ENCODE measurements at regions not wholly inside any gene's neighbourhood (a gene's known extent, or its start where the extent isn't known, plus 50 kb on each side); places are given as distances from the start of the nearest gene placed in this dataset.
A peak's percentile ranks its signal among the peaks of the same experiment; 100 is the strongest.

DNA sequence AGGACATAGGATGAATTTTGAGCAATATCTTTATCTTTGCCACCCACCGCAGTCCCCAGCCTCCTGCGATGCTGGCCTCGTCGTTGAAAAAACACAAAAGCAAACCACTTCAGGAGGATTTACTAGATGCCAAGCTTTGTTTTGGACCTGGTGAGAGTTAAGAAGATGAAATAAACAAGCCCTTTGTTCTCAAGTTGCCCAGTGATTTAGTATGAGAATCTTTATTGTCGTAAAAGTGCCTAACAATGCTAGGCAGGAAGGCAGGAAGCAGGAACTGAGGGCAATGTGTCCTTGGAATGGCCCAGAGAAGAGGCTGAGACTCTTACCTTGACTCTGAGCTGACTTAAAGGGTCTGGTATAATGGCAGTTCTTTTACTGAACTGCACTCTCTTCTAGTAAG is 116.0 kb downstream of the TRMT11 start (continued):
- TF ChIP-seq, protein P1, sequence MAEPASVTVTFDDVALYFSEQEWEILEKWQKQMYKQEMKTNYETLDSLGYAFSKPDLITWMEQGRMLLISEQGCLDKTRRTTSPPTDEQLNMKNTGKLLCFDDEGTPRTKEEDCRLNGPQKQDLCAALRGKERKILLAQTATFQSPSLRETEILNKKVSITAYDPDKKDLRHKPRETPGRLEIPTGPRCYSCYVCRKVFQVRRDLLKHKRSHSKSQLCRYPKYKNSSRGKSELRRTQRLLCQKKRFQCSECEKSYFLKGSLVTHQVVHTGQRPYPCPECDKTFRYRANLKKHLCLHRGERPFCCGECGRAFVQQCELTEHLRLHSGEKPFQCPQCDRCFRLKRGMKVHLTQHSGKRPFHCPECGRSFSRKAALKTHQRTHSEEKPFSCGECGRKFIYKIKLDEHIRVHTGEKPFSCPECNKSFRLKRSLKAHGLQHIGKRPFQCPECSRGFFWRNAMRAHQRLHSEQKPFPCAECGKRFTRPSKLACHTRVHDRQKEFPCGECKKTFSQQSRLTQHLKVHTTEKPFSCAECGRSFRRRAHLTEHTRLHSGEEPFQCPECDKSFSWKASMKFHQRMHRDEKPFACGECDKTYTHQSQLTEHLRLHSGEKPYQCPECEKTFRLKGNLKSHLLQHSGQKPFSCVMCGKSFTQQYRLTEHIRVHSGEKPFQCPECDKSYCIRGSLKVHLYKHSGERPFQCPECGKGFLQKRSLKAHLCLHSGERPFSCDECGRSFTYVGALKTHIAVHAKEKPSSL (CRISPR knock-in tag; conservative IDR thresholded peaks at IDR 0.05), result no peak
- TF ChIP-seq, protein P2, sequence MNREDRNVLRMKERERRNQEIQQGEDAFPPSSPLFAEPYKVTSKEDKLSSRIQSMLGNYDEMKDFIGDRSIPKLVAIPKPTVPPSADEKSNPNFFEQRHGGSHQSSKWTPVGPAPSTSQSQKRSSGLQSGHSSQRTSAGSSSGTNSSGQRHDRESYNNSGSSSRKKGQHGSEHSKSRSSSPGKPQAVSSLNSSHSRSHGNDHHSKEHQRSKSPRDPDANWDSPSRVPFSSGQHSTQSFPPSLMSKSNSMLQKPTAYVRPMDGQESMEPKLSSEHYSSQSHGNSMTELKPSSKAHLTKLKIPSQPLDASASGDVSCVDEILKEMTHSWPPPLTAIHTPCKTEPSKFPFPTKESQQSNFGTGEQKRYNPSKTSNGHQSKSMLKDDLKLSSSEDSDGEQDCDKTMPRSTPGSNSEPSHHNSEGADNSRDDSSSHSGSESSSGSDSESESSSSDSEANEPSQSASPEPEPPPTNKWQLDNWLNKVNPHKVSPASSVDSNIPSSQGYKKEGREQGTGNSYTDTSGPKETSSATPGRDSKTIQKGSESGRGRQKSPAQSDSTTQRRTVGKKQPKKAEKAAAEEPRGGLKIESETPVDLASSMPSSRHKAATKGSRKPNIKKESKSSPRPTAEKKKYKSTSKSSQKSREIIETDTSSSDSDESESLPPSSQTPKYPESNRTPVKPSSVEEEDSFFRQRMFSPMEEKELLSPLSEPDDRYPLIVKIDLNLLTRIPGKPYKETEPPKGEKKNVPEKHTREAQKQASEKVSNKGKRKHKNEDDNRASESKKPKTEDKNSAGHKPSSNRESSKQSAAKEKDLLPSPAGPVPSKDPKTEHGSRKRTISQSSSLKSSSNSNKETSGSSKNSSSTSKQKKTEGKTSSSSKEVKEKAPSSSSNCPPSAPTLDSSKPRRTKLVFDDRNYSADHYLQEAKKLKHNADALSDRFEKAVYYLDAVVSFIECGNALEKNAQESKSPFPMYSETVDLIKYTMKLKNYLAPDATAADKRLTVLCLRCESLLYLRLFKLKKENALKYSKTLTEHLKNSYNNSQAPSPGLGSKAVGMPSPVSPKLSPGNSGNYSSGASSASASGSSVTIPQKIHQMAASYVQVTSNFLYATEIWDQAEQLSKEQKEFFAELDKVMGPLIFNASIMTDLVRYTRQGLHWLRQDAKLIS (CRISPR knock-in tag; IDR thresholded peaks at IDR 0.05; ENCODE audit: borderline replicate concordance), result no peak
- TF ChIP-seq, protein P3, sequence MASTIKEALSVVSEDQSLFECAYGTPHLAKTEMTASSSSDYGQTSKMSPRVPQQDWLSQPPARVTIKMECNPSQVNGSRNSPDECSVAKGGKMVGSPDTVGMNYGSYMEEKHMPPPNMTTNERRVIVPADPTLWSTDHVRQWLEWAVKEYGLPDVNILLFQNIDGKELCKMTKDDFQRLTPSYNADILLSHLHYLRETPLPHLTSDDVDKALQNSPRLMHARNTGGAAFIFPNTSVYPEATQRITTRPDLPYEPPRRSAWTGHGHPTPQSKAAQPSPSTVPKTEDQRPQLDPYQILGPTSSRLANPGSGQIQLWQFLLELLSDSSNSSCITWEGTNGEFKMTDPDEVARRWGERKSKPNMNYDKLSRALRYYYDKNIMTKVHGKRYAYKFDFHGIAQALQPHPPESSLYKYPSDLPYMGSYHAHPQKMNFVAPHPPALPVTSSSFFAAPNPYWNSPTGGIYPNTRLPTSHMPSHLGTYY (CRISPR knock-in tag; IDR thresholded peaks at IDR 0.05), result no peak
- TF ChIP-seq, protein P4, sequence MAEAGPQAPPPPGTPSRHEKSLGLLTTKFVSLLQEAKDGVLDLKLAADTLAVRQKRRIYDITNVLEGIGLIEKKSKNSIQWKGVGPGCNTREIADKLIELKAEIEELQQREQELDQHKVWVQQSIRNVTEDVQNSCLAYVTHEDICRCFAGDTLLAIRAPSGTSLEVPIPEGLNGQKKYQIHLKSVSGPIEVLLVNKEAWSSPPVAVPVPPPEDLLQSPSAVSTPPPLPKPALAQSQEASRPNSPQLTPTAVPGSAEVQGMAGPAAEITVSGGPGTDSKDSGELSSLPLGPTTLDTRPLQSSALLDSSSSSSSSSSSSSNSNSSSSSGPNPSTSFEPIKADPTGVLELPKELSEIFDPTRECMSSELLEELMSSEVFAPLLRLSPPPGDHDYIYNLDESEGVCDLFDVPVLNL (CRISPR knock-in tag; IDR thresholded peaks at IDR 0.05; ENCODE audit: borderline replicate concordance, low read depth), result no peak
- TF ChIP-seq NFATC4 (CRISPR knock-in tag; IDR thresholded peaks at IDR 0.05), result no peak

DNA sequence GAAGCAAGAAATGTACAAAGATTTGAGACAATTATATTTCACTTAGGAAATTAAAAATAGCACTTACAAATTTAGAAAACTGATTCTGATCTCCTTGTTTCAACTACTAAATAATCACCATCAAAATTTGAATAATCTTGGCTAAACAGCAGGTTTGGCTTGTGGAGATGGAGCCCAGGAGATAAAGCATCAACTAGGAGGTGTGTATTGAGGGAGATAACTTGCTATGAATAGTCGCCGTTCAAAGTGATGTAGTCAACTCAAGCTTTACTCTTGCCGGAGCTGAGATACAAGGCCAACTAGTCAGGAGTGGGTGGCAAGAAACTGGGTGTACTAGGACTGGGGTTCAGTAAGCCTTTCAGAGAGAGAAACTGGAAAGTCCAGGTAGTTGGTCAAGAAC is 117.7 kb downstream of the TRMT11 start:
- TF ChIP-seq, protein P5, sequence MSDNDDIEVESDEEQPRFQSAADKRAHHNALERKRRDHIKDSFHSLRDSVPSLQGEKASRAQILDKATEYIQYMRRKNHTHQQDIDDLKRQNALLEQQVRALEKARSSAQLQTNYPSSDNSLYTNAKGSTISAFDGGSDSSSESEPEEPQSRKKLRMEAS (CRISPR knock-in tag; IDR thresholded peaks at IDR 0.05), result no peak
- DNase-seq (ENCODE audit: low spot score), result no peak
- POLR2A ChIA-PET, result no interaction called here
- Mint-ChIP-seq H3K36me3 (peaks cover 20% of the 10 kb centered on the region), H3K27me3 (ENCODE audit: low read depth) (no peaks in the 10 kb centered on the region), H3K4me1 (peaks cover 40% of the 10 kb centered on the region), H3K27ac (no peak overlapping the region), H3K9me3 (peaks cover 18% of the 10 kb centered on the region), H3K4me3 (no peak overlapping the region)
- CTCF ChIA-PET, result no interaction called here
- no peak for ATAC-seq

DNA sequence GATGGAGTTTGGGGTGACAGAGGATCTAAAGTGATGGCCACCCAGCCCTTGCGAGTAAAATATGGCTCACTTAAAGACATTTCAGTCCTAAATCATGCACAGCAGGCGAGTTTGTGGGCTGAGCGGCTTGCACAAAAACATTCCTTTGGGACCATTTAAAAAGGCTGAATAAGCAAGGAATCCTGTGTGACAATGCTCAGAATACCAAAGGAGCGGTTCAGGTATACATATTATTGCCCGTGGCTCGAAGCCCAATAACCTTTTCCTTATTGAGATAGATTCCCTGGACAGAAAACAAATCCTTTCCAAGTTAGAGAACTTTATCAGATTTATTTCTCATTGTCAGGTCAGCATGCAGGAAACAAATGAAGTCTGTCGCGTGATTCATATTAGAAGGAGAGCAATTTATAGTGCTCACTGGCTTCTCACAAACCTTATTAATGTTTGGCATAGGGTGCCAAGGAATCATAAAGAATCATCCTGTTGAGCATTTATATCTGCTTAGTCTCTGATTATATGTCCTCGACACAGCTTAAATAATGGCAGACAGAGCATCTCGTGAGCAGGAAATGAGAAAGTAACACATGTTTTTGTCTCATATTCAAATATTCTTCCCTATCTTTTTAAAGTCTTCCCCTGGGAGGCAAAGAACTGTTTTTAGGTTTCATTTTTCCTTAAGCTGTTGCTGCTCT is 121.3 kb downstream of the TRMT11 start:
- CTCF ChIA-PET, result no interaction called here
- TF ChIP-seq HMGA2 (CRISPR knock-in tag; IDR thresholded peaks at IDR 0.05) (no peak), CBFB (CRISPR knock-in tag; IDR thresholded peaks at IDR 0.05; ENCODE audit: low read depth) (no peak), ZNF219 (CRISPR knock-in tag; IDR thresholded peaks at IDR 0.05; ENCODE audit: borderline replicate concordance) (no peak), TEAD1 (CRISPR knock-in tag; IDR thresholded peaks at IDR 0.05) (no peak)
- TF ChIP-seq, protein P6, sequence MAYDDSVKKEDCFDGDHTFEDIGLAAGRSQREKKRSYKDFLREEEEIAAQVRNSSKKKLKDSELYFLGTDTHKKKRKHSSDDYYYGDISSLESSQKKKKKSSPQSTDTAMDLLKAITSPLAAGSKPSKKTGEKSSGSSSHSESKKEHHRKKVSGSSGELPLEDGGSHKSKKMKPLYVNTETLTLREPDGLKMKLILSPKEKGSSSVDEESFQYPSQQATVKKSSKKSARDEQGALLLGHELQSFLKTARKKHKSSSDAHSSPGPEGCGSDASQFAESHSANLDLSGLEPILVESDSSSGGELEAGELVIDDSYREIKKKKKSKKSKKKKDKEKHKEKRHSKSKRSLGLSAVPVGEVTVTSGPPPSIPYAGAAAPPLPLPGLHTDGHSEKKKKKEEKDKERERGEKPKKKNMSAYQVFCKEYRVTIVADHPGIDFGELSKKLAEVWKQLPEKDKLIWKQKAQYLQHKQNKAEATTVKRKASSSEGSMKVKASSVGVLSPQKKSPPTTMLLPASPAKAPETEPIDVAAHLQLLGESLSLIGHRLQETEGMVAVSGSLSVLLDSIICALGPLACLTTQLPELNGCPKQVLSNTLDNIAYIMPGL (CRISPR knock-in tag; IDR thresholded peaks at IDR 0.05), result no peak
- TF ChIP-seq, protein P7, sequence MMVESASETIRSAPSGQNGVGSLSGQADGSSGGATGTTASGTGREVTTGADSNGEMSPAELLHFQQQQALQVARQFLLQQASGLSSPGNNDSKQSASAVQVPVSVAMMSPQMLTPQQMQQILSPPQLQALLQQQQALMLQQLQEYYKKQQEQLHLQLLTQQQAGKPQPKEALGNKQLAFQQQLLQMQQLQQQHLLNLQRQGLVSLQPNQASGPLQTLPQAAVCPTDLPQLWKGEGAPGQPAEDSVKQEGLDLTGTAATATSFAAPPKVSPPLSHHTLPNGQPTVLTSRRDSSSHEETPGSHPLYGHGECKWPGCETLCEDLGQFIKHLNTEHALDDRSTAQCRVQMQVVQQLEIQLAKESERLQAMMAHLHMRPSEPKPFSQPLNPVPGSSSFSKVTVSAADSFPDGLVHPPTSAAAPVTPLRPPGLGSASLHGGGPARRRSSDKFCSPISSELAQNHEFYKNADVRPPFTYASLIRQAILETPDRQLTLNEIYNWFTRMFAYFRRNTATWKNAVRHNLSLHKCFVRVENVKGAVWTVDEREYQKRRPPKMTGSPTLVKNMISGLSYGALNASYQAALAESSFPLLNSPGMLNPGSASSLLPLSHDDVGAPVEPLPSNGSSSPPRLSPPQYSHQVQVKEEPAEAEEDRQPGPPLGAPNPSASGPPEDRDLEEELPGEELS (CRISPR knock-in tag; IDR thresholded peaks at IDR 0.05), result no peak
- TF ChIP-seq, protein P8, sequence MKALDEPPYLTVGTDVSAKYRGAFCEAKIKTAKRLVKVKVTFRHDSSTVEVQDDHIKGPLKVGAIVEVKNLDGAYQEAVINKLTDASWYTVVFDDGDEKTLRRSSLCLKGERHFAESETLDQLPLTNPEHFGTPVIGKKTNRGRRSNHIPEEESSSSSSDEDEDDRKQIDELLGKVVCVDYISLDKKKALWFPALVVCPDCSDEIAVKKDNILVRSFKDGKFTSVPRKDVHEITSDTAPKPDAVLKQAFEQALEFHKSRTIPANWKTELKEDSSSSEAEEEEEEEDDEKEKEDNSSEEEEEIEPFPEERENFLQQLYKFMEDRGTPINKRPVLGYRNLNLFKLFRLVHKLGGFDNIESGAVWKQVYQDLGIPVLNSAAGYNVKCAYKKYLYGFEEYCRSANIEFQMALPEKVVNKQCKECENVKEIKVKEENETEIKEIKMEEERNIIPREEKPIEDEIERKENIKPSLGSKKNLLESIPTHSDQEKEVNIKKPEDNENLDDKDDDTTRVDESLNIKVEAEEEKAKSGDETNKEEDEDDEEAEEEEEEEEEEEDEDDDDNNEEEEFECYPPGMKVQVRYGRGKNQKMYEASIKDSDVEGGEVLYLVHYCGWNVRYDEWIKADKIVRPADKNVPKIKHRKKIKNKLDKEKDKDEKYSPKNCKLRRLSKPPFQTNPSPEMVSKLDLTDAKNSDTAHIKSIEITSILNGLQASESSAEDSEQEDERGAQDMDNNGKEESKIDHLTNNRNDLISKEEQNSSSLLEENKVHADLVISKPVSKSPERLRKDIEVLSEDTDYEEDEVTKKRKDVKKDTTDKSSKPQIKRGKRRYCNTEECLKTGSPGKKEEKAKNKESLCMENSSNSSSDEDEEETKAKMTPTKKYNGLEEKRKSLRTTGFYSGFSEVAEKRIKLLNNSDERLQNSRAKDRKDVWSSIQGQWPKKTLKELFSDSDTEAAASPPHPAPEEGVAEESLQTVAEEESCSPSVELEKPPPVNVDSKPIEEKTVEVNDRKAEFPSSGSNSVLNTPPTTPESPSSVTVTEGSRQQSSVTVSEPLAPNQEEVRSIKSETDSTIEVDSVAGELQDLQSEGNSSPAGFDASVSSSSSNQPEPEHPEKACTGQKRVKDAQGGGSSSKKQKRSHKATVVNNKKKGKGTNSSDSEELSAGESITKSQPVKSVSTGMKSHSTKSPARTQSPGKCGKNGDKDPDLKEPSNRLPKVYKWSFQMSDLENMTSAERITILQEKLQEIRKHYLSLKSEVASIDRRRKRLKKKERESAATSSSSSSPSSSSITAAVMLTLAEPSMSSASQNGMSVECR (CRISPR knock-in tag; IDR thresholded peaks at IDR 0.05; ENCODE audit: borderline replicate concordance), result no peak

More for the DNA sequence above, 121.3 kb downstream of the TRMT11 start:
- peak overlapping the region; percentile 69 for H3K27ac Mint-ChIP-seq
- no peaks in the 10 kb centered on the region for H3K27me3 Mint-ChIP-seq (ENCODE audit: low read depth)
- peaks cover 13% of the 10 kb centered on the region for H3K36me3 Mint-ChIP-seq
- peaks cover 35% of the 10 kb centered on the region for H3K4me1 Mint-ChIP-seq
- peak overlapping the region; percentile 16; the same call in 1 of the 2 replicates for H3K4me3 Mint-ChIP-seq
- POLR2A ChIA-PET, result no interaction called here
- DNase-seq (ENCODE audit: low spot score) (no peak), ATAC-seq (peak; percentile 84)
- peaks cover 14% of the 10 kb centered on the region for H3K9me3 Mint-ChIP-seq

Data from WTC11 (cell line).